ENCODE measurements at regions not wholly inside any gene's neighbourhood (a gene's known extent, or its start where the extent isn't known, plus 50 kb on each side); places are given as distances from the start of the nearest gene placed in this dataset.

DNA sequence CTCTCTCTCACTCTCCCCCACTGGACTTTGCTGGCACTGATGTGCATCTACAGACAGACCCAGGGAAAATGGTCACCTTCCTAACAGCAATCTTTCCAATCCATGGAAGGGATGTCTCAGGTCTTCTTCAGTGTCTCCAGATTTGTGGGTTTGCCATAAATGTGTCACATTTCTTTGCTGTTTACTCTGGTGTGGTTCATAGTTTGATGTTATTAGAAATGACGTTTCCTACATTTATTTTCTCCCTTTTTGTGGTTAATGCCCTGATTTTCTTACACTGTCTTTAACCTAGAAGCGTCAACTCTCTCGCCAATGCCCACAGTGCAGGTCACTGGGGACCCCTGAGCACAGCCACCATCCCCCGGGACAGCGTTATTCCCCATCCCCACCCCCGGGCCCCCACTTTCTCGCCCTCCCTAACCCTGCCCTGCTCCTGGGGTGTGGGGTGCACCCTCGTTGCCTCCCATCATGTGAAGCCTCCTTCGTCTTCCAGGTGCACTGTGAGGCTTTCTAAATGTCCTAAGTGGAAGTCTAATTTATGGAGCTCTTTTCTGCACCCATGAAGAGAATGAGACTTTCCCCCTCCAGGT, 86.5 kb downstream of the YTHDF1 start:
- no peak overlapping the region for H3K27ac ChIP-seq
- H3K4me3 ChIP-seq = no peak overlapping the region

DNA sequence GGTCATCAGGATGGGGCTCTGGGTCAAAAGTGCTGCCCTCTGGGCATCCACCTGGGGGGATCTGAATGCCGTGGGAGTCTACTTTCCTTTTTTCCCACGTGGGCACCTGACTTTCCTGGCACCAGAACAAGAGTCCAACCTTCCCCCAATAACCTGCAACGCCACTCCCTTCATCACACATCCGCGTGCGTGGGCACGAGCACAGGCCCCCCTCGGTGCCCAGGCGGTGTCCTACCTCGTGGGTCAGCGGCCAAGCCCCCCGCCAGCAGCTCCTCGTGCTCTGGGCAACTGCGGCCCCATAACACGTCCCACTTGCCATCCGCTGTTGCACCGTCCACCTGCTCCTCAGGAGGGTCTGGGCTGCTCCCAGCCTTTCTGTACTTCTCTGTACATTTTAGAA, 87.0 kb downstream of the YTHDF1 start:
- Histone ChIP-seq H3K4me3 (no peak overlapping the region), H3K27ac (no peak overlapping the region)

DNA sequence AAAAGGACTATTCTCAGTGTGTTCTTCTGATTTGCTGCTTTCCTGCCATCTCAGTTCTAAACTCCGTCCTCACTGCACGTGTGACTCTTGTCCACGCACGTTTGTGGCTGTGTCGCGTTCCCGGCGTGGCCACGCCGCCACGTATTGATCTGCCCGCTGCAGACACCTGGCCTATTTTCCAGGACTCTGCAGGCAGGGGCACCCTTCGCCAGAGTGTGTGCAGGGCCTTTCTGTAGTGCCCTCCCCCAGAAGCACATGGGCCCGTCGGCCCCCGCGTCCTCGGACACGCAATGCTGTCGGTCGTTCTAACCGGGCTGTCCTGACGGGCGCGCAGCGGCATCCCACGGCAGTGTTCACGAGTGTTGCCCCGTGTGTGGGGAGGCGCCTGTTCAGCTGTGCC, 87.6 kb downstream of the YTHDF1 start:
- no peak overlapping the region for H3K4me3 ChIP-seq

DNA sequence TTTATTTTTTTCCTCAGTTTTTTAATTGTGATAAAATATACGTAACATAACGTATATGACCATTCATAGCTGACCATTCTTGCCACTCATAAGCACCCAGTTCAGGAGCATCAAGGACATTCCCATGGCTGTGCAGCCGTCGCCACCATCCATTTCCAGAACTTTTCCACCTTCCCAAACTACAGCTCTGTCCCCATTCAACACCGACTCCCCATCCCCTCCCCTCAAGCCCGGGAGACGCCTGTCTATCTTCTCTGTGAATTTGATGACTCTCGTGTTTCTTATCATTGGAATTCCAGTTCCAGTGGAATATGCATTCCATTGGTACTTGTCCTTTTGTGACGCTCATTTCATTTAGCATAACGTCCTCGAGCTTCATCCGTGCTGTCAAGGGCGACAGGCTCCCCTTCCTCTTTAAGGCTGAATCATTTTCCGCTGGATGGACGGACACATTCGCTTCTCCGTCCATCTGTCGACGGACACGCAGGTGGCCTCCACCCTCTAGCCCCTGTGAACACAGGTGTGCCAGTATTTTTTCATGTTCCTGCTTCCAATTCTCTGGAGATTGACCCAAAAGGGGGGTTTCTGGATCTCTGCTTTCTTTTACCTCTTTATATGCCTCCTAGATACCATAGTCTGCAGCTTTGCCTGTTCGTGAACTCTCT, 88.1 kb downstream of the YTHDF1 start:
- no peak overlapping the region for H3K27ac ChIP-seq
- no peak overlapping the region for H3K4me3 ChIP-seq

More for the DNA sequence above, 87.6 kb downstream of the YTHDF1 start:
- no peak overlapping the region for H3K27ac ChIP-seq

DNA sequence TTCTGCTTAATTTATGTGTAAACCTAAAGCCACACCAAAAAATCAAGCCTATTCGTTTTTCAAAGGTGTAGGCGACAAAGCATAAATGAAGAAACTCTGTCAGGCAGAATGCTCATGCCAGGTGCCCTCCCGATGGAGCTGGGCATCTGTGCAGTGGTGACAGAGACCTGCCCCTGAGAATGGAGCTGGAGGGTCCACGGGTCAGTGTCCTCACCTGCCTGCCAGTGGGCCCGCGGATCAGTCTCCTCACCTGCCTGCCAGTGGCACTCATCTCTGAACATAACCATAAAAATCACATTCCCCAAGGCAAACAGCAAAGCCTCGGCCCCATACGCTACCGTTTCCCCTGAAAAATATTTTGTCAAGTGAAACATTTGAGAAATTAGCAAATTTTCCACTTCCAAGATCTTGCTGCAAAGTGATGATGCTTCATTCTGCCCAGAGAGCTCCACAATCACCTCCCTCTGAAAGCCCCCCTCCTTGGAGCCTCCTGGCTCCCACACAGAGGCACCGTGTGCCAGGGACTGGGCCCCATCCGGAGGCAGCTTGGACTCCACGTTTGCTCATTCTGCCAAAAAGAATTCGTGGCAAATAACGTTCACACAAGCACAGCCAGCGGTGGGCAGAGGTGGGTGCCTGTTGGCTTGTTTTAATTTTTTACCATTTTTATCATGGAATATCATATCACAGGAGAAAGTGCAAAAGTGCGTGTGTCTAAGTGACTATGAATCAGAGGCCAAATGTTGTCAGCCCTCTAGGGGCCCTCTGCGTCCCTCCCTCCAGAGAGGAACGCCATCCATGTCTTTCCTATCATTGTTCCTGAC, 88.8 kb downstream of the YTHDF1 start:
- Histone ChIP-seq H3K27ac (no peak overlapping the region), H3K4me3 (no peak overlapping the region)

DNA sequence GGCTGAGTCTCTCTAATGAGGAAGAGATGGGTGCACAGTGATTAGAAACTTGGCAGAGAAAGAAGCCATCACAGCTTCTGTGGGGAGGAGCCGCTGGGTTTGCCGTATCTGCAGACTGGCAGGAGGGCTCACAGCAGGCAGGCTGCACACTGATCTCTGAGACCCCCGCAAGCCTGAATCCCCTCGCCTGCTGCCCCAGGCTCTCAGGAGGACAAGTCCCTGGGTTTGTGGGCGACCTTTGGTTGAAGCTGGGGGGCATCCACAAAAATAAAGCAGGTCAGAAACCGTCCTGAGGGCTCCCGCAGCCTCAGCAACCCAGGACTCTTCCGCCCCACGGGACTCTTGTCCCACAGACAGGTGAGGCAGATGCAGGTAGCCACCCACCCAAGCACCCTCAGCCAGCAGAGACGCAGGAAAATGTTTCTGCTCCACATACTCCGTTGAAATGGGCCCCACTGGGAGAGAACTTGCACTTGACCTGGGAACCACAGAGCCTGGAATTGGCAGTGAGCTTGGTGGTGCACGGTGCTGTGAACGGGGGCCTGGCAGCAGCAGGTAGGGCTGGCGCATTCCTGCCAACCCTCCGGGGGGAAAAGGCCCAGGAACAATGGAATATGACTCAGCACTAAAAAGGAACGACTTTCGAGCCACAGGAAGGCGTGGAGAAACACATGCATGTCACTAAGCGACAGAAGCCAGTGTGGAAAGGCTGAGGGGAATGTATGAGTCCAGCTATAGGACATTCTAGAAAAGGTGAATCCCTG, 89.9 kb downstream of the YTHDF1 start:
- H3K4me3 ChIP-seq = no peak overlapping the region

DNA sequence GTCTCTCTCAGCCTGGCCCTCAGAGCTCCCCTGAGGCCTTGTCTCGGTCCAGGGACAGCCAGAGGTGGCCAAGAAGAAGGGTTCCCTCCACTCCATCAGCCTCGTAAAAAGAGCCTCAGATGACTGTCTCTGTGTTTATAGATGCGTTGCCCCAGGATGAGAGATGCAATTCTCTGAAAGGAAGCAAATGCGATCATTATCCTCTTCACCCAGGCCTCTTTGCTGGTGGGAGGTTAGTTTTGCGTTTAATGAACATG, 90.4 kb downstream of the YTHDF1 start:
- Histone ChIP-seq H3K27ac (no peak overlapping the region), H3K4me3 (no peak overlapping the region)

More for the DNA sequence above, 89.9 kb downstream of the YTHDF1 start:
- no peak overlapping the region for H3K27ac ChIP-seq

DNA sequence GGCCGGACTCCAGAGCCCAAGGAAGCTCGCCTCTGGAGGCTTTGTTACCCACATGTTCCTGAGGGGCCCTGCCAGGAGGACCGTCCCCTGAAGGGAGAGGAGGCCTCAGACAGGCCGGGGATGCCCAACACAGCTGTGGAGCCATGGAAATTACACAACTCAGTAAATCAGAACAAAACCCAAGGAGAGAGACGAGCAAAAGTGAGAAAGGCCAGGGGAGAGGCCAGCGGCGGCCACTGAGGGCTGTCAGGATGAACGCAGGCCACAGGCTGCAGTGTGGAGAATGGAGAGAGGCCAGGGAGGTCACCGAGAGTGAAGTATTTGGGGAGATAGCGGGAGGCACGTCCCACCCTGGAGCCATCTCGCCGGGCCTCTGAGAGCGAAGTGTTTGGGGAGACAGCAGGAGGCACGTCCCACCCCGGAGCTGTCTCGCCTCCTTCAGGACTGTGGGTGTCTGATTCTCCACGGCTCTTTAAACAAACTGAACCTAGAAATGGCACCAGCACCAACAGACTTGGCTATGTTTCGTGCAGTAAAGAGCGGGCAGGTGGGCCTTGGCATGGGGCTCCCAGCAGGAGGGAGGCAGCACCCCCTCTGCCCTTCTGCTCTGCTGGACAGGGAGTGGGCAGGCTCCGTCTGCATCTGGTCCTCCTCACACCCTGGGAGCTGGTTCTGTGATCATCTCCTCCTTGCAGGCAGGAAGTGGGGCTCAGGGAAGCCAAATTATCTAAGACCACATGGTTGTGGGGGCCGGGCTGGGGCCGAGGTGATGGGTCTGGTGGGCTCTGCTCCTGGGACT, 91.0 kb downstream of the YTHDF1 start:
- H3K4me3 ChIP-seq = no peak overlapping the region

DNA sequence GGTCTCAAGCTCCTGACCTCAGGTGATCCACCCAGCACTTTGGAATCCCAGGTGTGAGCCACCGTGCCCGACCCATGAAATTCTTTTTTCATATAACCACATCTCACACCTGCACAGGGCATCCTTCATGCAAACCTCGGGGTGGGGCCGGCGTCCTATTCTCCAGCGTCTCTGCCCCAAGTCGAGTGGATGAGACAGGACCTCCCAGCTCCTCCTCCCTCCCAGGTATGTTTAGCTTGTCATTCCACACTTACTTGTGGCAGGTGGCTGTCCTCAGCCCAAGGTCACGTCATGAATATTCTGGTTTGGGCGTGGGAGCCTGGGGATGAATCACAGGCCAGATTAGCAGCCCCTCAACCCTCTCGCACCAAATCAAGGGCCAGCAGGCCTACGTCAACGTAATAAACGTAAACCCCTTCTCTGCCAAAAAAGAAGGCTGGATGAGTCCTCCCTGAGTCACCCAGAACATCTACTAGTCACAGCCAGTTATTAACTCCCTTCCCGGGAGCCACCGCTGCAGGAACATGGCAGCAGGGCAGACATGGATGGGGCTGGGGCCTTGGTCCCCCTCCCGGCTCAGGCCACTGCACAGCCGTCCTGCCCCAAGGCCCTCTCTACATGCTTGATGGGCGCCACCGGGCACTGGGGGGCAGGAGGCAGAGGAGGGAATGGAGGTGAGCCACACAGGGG, 91.7 kb downstream of the YTHDF1 start:
- H3K4me3 ChIP-seq = no peak overlapping the region
- H3K27ac ChIP-seq = no peak overlapping the region

More for the DNA sequence above, 91.0 kb downstream of the YTHDF1 start:
- no peak overlapping the region for H3K27ac ChIP-seq

DNA sequence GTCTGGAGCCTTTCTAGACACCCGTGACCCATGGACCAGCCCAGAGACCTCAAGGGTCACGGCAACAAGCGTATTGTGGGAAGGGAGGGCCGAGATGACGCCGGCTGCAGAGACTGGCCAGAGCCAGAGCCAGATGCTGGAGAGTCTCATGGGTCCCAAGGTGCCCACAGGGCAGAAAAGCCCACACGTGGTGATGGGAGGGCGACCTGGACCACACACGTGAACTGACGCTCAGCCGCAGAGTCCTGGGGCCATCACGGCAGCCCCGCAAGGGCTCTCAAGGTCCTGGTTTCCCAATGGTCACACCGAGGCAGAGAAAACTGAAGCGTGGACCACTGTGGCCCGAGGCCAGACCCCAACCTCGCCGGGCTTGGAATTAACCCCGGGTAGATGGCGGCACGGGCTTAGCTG, 92.6 kb downstream of the YTHDF1 start:
- no peak overlapping the region for H3K27ac ChIP-seq
- no peak overlapping the region for H3K4me3 ChIP-seq

DNA sequence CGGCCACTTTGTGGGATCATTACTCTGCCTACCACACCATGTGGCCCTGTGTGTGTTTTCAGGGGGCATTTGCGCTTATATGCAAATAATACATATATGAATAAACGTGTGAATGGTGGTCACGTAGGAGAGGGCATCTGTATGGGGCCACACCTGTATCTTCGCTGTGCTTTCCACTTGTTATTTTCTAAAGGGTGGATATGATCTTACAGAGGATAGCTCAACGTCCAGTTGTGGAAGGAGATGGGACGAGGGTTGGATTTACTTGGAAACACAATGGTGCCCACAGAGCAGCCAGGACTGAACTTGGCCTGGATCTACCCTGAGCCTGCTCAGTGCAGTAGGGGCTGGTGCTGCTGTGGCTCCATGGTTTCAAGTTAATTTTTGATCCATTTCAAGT, 93.3 kb downstream of the YTHDF1 start:
- no peak overlapping the region for H3K4me3 ChIP-seq
- H3K27ac ChIP-seq = no peak overlapping the region

DNA sequence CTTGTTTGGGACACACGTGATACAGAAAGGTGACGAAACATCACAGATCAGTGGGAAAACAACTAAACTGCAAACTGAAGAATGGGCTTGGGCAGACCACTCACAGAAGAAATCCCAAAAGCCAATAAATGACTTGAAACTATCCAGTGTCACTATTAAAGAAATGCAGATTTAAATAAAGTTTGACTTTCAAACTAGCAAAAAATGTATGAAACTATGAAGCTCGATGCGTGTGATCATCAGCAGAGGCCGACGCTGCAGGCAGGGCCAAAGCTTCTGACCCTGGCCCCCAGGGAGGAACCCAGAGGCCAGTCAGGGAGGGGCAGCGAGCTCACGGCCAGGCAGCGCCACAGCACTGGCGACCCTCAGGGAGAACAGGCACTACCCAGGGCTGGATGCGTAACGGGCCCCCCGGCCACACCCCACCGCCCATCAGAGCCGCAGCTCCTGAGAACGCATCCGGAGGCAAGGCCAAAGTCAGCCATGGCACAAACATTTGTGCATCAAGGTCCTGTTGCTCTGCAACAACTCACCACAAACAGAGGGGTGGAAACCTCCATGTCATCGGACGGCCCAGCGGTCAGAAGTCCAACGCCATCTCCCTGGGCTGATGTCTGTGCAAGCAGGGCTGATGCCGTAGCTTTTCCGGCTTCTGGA, 94.1 kb downstream of the YTHDF1 start:
- Histone ChIP-seq H3K4me3 (no peak overlapping the region), H3K27ac (no peak overlapping the region)

DNA sequence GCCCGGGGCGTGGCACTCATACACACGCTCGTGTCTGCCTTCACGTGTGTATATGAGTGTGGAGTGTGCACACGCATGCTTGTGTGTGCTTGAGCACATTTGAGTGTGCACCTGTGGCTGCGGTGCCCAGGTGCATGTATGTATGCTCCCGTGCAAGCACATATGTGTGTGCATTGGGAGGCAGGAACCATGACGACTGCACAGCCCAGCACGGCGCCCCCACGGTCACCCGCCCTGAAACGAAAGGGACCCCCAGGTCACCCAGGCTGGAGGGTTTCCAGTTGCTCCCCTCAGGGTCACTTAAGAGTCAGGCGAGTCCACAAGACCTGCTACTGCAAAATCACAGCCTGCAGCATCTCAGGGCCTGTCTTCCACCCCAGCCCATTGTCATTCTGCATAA, 94.7 kb downstream of the YTHDF1 start:
- Histone ChIP-seq H3K4me3 (no peak overlapping the region), H3K27ac (no peak overlapping the region)

DNA sequence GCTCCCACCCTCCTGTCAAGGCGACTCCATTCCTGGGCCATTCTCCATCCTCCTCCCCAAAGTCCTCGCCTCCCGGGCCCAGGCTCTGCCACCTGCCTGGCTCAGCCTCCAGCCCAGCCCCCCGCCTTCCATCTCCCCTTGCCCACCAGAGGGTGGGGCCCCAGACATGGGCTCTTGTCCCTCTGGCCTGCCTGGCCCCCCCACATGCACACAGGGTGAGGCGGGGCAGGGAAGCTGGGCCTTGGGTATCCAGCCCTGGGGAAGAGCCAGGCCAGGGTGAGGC, 95.2 kb downstream of the YTHDF1 start:
- no peak overlapping the region for H3K4me3 ChIP-seq
- H3K27ac ChIP-seq = no peak overlapping the region

DNA sequence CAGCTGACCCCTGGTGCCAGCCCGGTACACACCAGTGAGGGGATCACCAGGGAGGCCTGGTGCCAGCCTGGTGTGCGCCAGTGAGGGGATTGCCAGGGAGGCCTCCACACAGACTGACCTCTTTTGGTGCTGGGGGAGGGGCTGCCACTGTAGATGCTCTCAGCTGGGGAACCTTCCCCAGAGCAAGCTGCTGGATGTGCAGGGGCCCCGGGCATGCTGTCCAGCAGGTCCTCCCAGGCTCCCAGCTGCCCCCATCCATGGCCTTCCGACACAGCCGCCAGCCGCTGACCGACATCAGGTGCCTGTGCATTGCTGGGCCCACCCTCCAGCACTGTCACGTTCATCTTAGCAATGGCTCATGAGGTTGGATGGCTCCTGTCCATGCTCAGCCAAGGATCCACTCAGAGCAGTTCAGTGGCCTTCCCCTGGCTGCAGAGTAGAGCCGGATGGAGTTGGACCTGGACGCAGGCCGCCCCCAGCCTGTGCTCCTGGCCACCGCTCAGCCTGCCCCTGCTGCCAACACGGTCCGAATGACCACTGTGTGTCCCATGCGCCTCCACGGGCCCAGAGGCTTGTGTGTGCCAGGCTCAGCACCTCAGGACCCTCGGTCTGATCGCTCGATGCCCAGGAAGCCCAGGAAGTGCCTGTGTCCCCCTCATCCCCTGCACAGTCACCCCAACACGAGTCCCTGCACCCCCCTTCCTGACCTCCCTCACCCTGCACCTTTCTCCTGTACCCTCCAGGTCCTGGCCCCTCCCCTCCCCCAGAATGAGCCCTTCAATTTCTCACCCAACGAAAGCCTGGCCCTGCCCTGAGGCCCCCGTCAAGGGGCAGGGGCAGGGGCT, 95.7 kb downstream of the YTHDF1 start:
- no peak overlapping the region for H3K4me3 ChIP-seq
- no peak overlapping the region for H3K27ac ChIP-seq

DNA sequence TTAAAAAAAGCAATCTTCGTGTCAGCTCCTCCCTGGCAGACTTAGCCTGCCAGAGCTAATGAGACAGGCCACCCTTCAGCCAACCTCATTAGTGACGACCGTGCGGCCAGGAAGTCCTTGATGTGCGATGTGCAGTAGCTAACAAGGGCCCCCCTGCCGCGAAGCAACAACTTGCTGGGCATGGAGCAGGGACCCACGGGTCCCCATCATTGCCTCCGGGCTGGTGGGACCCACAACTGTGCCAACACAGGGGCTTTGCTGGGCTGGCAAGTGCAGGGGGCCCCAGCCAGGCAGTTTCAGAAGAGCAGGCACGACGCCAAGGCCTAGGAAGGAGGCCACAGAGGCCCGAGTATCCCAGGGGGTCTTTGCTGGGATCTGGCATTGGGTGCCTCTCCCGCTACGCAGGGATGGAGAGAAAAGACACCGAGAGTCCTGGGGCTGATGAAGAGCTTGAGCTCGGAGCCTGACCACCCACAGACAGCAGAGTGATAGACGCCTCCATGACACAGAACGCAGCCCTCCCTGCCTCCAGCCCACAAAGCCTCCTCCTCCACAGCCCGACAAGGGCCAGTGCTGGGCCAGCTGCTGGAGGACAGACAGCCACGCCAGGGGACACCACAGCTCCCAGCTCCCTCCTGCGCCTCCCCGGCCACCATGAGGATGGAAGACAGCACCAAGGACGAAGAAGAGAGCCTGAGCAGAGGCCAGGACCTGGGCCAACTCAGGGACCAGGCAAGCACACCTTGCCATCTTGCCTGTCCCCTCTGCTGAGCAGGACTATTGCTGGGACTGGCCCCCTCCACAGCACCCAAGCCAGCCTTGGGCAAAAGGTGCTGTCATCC, 96.6 kb downstream of the YTHDF1 start:
- no peak overlapping the region for H3K27ac ChIP-seq
- no peak overlapping the region for H3K4me3 ChIP-seq

All from skin epidermis (tissue), 12 donors.